ENCODE measurements at regions not wholly inside any gene's neighbourhood (a gene's known extent, or its start where the extent isn't known, plus 50 kb on each side); places are given as distances from the start of the nearest gene placed in this dataset.

- no peak for DNase-seq (ENCODE audit: low read depth)
These were observed 84.8 kb upstream of the PHF14 start for GRCh38 chr7:10888861-10889260.

- DNase-seq (ENCODE audit: low read depth): peak; percentile 42
These were observed 84.3 kb upstream of the PHF14 start for GRCh38 chr7:10889266-10889898.

- no peak for DNase-seq (ENCODE audit: low read depth)
These were observed 65.1 kb upstream of the PHF14 start for GRCh38 chr7:10908600-10908999.

GRCh38 chr7:10910447-10910846, 63.2 kb upstream of the PHF14 start:
- DNase-seq (ENCODE audit: low read depth): no peak

- no peak for DNase-seq (ENCODE audit: low read depth)
These were observed 61.6 kb upstream of the PHF14 start for GRCh38 chr7:10912077-10912476.

- no peak for DNase-seq (ENCODE audit: low read depth)
These were observed 60.2 kb upstream of the PHF14 start for GRCh38 chr7:10913457-10913856.

- no peak for DNase-seq (ENCODE audit: low read depth)
These were observed 55.5 kb upstream of the PHF14 start for GRCh38 chr7:10918093-10918590.

- no peak for DNase-seq (ENCODE audit: low read depth)
These were observed 53.7 kb upstream of the PHF14 start for GRCh38 chr7:10919923-10920322.

Data from HS-5 (cell line).